Stimulated activated CD8-positive, alpha-beta memory T cell treated with anti-CD3 and anti-CD28 coated beads, Interleukin-7, amount 100 ng/mL, for 24 hours (primary cell): ENCODE measurements at regions not wholly inside any gene's neighbourhood (a gene's known extent, or its start where the extent isn't known, plus 50 kb on each side); places are given as distances from the start of the nearest gene placed in this dataset.

ENCODE experiments used
- DNase-seq: peaks from one replicate; pipeline ENCODE4 v3.0.0-alpha.2; 2020; ENCODE audit warnings: low read depth

GRCh38 chr6:145375502-145375901 lies 359.8 kb downstream of the EPM2A start:
- DNase-seq, result no peak

- no peak for DNase-seq
Measured at GRCh38 chr6:145380186-145380585, 355.1 kb downstream of the EPM2A start.

GRCh38 chr6:145381941-145382340 lies 353.4 kb downstream of the EPM2A start:
- DNase-seq, result no peak

- no peak for DNase-seq
Measured at GRCh38 chr6:145383428-145383827, 351.9 kb downstream of the EPM2A start.

GRCh38 chr6:145384503-145384902 lies 350.8 kb downstream of the EPM2A start:
- DNase-seq, result no peak

- DNase-seq, result no peak
Measured at GRCh38 chr6:145396499-145396898, 338.8 kb downstream of the EPM2A start.

- no peak for DNase-seq
Measured at GRCh38 chr6:145400508-145400907, 334.8 kb downstream of the EPM2A start.

GRCh38 chr6:145405006-145405551 lies 330.2 kb downstream of the EPM2A start:
- DNase-seq, result no peak

GRCh38 chr6:145406783-145407182 lies 328.5 kb downstream of the EPM2A start:
- DNase-seq, result no peak

- DNase-seq, result no peak
Measured at GRCh38 chr6:145415616-145416015, 319.7 kb downstream of the EPM2A start.

- DNase-seq, result no peak
Measured at GRCh38 chr6:145420599-145420998, 314.7 kb downstream of the EPM2A start.

- DNase-seq, result no peak
Measured at GRCh38 chr6:145423936-145424335, 311.4 kb downstream of the EPM2A start.

GRCh38 chr6:145427232-145427631 lies 308.1 kb downstream of the EPM2A start:
- DNase-seq, result no peak

- DNase-seq, result no peak
Measured at GRCh38 chr6:145428706-145429105, 306.6 kb downstream of the EPM2A start.

- DNase-seq, result no peak
Measured at GRCh38 chr6:145442110-145442509, 293.2 kb downstream of the EPM2A start.

- DNase-seq, result no peak
Measured at GRCh38 chr6:145445674-145446073, 289.6 kb downstream of the EPM2A start.

- DNase-seq, result no peak
Measured at GRCh38 chr6:145451029-145451428, 284.3 kb downstream of the EPM2A start.

GRCh38 chr6:145453376-145453775 lies 281.9 kb downstream of the EPM2A start:
- no peak for DNase-seq

GRCh38 chr6:145454006-145454405 lies 281.3 kb downstream of the EPM2A start:
- no peak for DNase-seq

GRCh38 chr6:145457556-145457955 lies 277.8 kb downstream of the EPM2A start:
- no peak for DNase-seq

GRCh38 chr6:145468534-145468933 lies 266.8 kb downstream of the EPM2A start:
- no peak for DNase-seq

GRCh38 chr6:145469021-145469420 lies 266.3 kb downstream of the EPM2A start:
- DNase-seq, result no peak

- DNase-seq, result no peak
Measured at GRCh38 chr6:145475794-145476396, 259.4 kb downstream of the EPM2A start.

- DNase-seq, result no peak
Measured at GRCh38 chr6:145480024-145480423, 255.3 kb downstream of the EPM2A start.
